ENCODE measurements at regions not wholly inside any gene's neighbourhood (a gene's known extent, or its start where the extent isn't known, plus 50 kb on each side); places are given as distances from the start of the nearest gene placed in this dataset.

DNA sequence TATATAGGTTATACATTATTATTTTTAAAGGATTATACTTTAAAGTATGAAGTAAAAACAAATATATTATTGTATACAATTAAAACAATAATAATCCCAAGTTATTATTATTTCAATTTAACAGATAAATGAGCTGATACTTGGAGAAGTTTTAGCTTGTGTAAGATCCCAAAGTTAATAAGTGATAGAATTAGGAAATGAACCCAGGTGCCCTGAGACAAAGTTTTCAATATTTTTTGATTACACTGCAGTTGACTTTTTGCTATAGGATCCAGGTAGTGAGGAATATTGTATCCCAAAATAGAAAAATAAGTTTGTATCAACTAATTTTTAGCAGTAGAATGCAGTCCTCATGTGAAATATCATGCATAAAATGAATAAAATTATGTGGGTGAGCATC is 543.2 kb upstream of the ZNF608 start:
- TF ChIP-seq, protein P1, sequence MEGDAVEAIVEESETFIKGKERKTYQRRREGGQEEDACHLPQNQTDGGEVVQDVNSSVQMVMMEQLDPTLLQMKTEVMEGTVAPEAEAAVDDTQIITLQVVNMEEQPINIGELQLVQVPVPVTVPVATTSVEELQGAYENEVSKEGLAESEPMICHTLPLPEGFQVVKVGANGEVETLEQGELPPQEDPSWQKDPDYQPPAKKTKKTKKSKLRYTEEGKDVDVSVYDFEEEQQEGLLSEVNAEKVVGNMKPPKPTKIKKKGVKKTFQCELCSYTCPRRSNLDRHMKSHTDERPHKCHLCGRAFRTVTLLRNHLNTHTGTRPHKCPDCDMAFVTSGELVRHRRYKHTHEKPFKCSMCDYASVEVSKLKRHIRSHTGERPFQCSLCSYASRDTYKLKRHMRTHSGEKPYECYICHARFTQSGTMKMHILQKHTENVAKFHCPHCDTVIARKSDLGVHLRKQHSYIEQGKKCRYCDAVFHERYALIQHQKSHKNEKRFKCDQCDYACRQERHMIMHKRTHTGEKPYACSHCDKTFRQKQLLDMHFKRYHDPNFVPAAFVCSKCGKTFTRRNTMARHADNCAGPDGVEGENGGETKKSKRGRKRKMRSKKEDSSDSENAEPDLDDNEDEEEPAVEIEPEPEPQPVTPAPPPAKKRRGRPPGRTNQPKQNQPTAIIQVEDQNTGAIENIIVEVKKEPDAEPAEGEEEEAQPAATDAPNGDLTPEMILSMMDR (IDR thresholded peaks at IDR 0.05) = no peak
- no peak for TF ChIP-seq POLR2A (IDR thresholded peaks at IDR 0.05)
